ENCODE measurements at regions not wholly inside any gene's neighbourhood (a gene's known extent, or its start where the extent isn't known, plus 50 kb on each side); places are given as distances from the start of the nearest gene placed in this dataset.

GRCh38 chrX:39238006-39238405, 436.7 kb downstream of the MID1IP1 start:
- Mint-ChIP-seq H3K4me1 (no peaks in the 10 kb centered on the region), H3K4me3 (no peak overlapping the region), H3K27ac (no peak overlapping the region), H3K27me3 (ENCODE audit: low read depth) (peaks cover 5% of the 10 kb centered on the region), H3K36me3 (ENCODE audit: insufficient read depth in 1 of 3, low read depth in 3 of 3) (peaks cover 0 to 3% (median 2%) of the 10 kb centered on the region in 3 experiments; a peak in 3 of 7 replicates), H3K9me3 (peaks cover 66 to 75% of the 10 kb centered on the region in 2 experiments)
- Histone ChIP-seq H2BK5ac (ENCODE audit: insufficient read length, low read length) (no peak overlapping the region), H3K9ac (ENCODE audit: extremely low read depth, insufficient read length, low read length) (no peak overlapping the region), H4K20me1 (ENCODE audit: control insufficient read depth, insufficient read depth, insufficient read length) (no peaks in the 10 kb centered on the region), H2AFZ (ENCODE audit: low read length) (no peak overlapping the region), H3K23ac (ENCODE audit: insufficient read length, low read depth, low read length) (no peak overlapping the region), H3K4me1 (ENCODE audit: insufficient read depth, low read length) (no peaks in the 10 kb centered on the region), H3K79me1 (ENCODE audit: insufficient read depth, low read depth, low read length, poor library complexity, severe bottlenecking) (no peaks in the 10 kb centered on the region), H4K8ac (replicated peaks; ENCODE audit: insufficient read length, low read depth, low read length) (no peak overlapping the region), H3K9me3 (ENCODE audit: control insufficient read depth, low read depth, low read length) (no peaks in the 10 kb centered on the region), H4K5ac (ENCODE audit: insufficient read length, low read depth, low read length) (no peak overlapping the region), H3K14ac (ENCODE audit: insufficient read depth, low read length) (no peak overlapping the region), H2BK120ac (ENCODE audit: low read depth, low read length, poor library complexity, severe bottlenecking) (no peak overlapping the region), H3K4me2 (ENCODE audit: insufficient read depth, insufficient read length, low read length) (no peak overlapping the region), H3K27ac (ENCODE audit: insufficient read length, low read depth, low read length) (no peak overlapping the region), H3T11ph (ENCODE audit: low read length) (no peak overlapping the region), H3K4ac (ENCODE audit: low read depth, low read length) (no peak overlapping the region), H2BK12ac (ENCODE audit: insufficient read length, low read depth, low read length) (no peak overlapping the region), H3K27me3 (ENCODE audit: insufficient read depth, low read length) (no peaks in the 10 kb centered on the region), H3K56ac (ENCODE audit: insufficient read length, low read depth, low read length) (no peak overlapping the region), H3K18ac (ENCODE audit: insufficient read length, low read depth, low read length) (no peak overlapping the region), H4K91ac (ENCODE audit: insufficient read length, low read depth, low read length) (no peak overlapping the region), H2BK15ac (ENCODE audit: low read depth, low read length) (no peak overlapping the region), H2BK20ac (ENCODE audit: low read depth, low read length, poor library complexity, severe bottlenecking) (no peak overlapping the region), H3K79me2 (ENCODE audit: insufficient read depth, low read length) (no peaks in the 10 kb centered on the region), H3K23me2 (ENCODE audit: insufficient read length, low read depth, low read length, poor library complexity, severe bottlenecking) (no peaks in the 10 kb centered on the region), H2AK5ac (ENCODE audit: insufficient read length, low read length) (no peak overlapping the region)
- no CpG with 5 or more reads among the region's 7 CpGs for WGBS (ENCODE audit: extremely low coverage, insufficient read length, low lambda C conversion rate)
- TF ChIP-seq CTCF (conservative IDR thresholded peaks at IDR 0.05): no peak
- DNase-seq: no peak

All from H9 (cell line).